Stomach (tissue), 8 donors: ENCODE measurements at regions not wholly inside any gene's neighbourhood (a gene's known extent, or its start where the extent isn't known, plus 50 kb on each side); places are given as distances from the start of the nearest gene placed in this dataset.
A peak's percentile ranks its signal among the peaks of the same experiment; 100 is the strongest.

Source experiments
- DNase-seq, 2 donors: peaks; one replicate each; pipeline versions ENCODE4 v3.0.0 to v3.0.0-alpha.2; 2013 to 2019
- H3K27ac ChIP-seq, 5 donors: fragments of 200-600 bp in 4 of 5; sonication (generic) in 4 of 5; one replicate each; pipeline ENCODE4 v1.5.1; 2013 to 2019; ENCODE audit warnings: mild to moderate bottlenecking in 1 of 5, moderate library complexity in 1 of 5
- H3K27me3 ChIP-seq, 3 donors: fragments of 200-600 bp; sonication (generic); one replicate each; pipeline ENCODE4 v1.5.1; 2017 to 2019; ENCODE audit warnings: mixed run types in 1 of 3
- H3K36me3 ChIP-seq, 4 donors: fragments of 200-600 bp; sonication (generic); 1 replicate in 3 of 4; 2 replicates in 1 of 4; pipeline ENCODE4 v1.5.1; 2016 to 2019
- H3K4me1 ChIP-seq, 4 donors: fragments of 200-600 bp; sonication (generic); one replicate each; pipeline ENCODE4 v1.5.1; 2016 to 2019
- H3K4me3 ChIP-seq, 4 donors: fragments of 200-600 bp; sonication (generic) in 3 of 4; one replicate each; pipeline ENCODE4 v1.5.1; 2016 to 2019; ENCODE audit warnings: mild to moderate bottlenecking in 1 of 4
- H3K9me3 ChIP-seq, 4 donors: fragments of 200-600 bp; sonication (generic); one replicate each; pipeline ENCODE4 v1.5.1; 2016 to 2019
- CTCF ChIP-seq, 7 experiments: fragments of 450-650 bp in 4 of 7; fragments of 200-600 bp in 3 of 7; sonication (generic) in 3 of 7; IDR thresholded peaks; one replicate each; pipeline ENCODE4 v1.5.1; 2016 to 2019; ENCODE audit warnings: antibody characterized with exemption in 7 of 7, control low read depth in 2 of 7, mild to moderate bottlenecking in 1 of 7
- EP300 ChIP-seq: sonication (generic); formaldehyde crosslinking; IDR thresholded peaks from one replicate; pipeline ENCODE4 v1.6.1; 2017; ENCODE audit warnings: antibody characterized with exemption
- POLR2A ChIP-seq, 4 donors: fragments of 450-650 bp; IDR thresholded peaks; one replicate each; pipeline ENCODE4 v1.6.1; 2016; ENCODE audit warnings: antibody characterized with exemption in 4 of 4, control low read depth in 2 of 4, mild to moderate bottlenecking in 1 of 4, moderate library complexity in 1 of 4
- POLR2AphosphoS5 ChIP-seq, 3 donors: sonication (generic); formaldehyde crosslinking; IDR thresholded peaks; one replicate each; pipeline ENCODE4 v1.6.1; 2016; ENCODE audit warnings: antibody characterized with exemption in 3 of 3
- WGBS, 5 donors: extraction: QIAGEN DNeasy Blood & Tissue Kit in 3 of 5; methylation state at CpG; one replicate each; pipeline versions ENCODE4 v1.1.5 to v1.1.7; 2013 to 2018; 5-methylcytosine and 5-hydroxymethylcytosine counted together
- intact Hi-C: fragments of 100-400 bp; cut with DNase I; formaldehyde crosslinking; loops from one replicate; pipeline ENCODE4 v1.15.1; 2023; ENCODE audit warnings: low total_unique reads
- donor health status: healthy with polysubstance abuse.
- donor health status: Bipolar disorder and iron deficiency.
- donor health status: healthy.

GRCh38 chr13:95352486-95352885 is 51.2 kb upstream of the ABCC4 start:
- TF ChIP-seq POLR2A (IDR thresholded peaks at IDR 0.05) = no peak
- no peak for TF ChIP-seq EP300
- TF ChIP-seq POLR2AphosphoS5 (IDR thresholded peaks at IDR 0.05) = no peak
- no peak for TF ChIP-seq CTCF (IDR thresholded peaks at IDR 0.05)
- peaks cover 6 to 11% (median 9%) of the 10 kb centered on the region in 4 donors for H3K4me1 ChIP-seq
- no peak overlapping the region for H3K4me3 ChIP-seq
- intact Hi-C loops = no loop called here
- no peaks in the 10 kb centered on the region for H3K27me3 ChIP-seq
- 4 to 100% (median 83%) methylated on average over 1 of the region's 1 CpG for WGBS, 5 donors
- no peak for DNase-seq
- H3K9me3 ChIP-seq = peaks cover 0 to 11% (median 7%) of the 10 kb centered on the region in 4 donors
- no peaks in the 10 kb centered on the region for H3K36me3 ChIP-seq
- no peak overlapping the region for H3K27ac ChIP-seq

GRCh38 chr13:95354156-95354555 is 52.9 kb upstream of the ABCC4 start:
- no peak overlapping the region for H3K27ac ChIP-seq
- 50 to 97% (median 77%) methylated on average over 2 of the region's 2 CpGs for WGBS, 5 donors
- H3K4me1 ChIP-seq = peaks cover 6 to 11% (median 9%) of the 10 kb centered on the region in 4 donors
- intact Hi-C loops = no loop called here
- H3K27me3 ChIP-seq = no peaks in the 10 kb centered on the region
- no peak overlapping the region for H3K4me3 ChIP-seq
- no peak for DNase-seq
- peaks cover 0 to 11% (median 7%) of the 10 kb centered on the region in 4 donors for H3K9me3 ChIP-seq
- no peak for TF ChIP-seq EP300
- TF ChIP-seq POLR2AphosphoS5 (IDR thresholded peaks at IDR 0.05) = no peak
- no peak for TF ChIP-seq POLR2A (IDR thresholded peaks at IDR 0.05)
- TF ChIP-seq CTCF (IDR thresholded peaks at IDR 0.05) = no peak
- H3K36me3 ChIP-seq = no peaks in the 10 kb centered on the region

GRCh38 chr13:95354680-95355487 is 53.6 kb upstream of the ABCC4 start:
- intact Hi-C loops = no loop called here
- Histone ChIP-seq H3K27me3 (no peaks in the 10 kb centered on the region), H3K4me1 (peaks cover 6 to 11% (median 9%) of the 10 kb centered on the region in 4 donors), H3K36me3 (no peaks in the 10 kb centered on the region), H3K27ac (no peak overlapping the region), H3K9me3 (peaks cover 0 to 11% (median 7%) of the 10 kb centered on the region in 4 donors), H3K4me3 (no peak overlapping the region)
- TF ChIP-seq POLR2AphosphoS5 (IDR thresholded peaks at IDR 0.05) (no peak), POLR2A (IDR thresholded peaks at IDR 0.05) (no peak), EP300 (no peak), CTCF (IDR thresholded peaks at IDR 0.05) (no peak)
- peak; percentile 28 to 42 for DNase-seq
- 26 to 39% (median 33%) methylated on average over 4 of the region's 4 CpGs for WGBS, 5 donors

GRCh38 chr13:95355494-95355893 is 54.2 kb upstream of the ABCC4 start:
- H3K4me3 ChIP-seq = no peak overlapping the region
- peaks cover 0 to 11% (median 7%) of the 10 kb centered on the region in 4 donors for H3K9me3 ChIP-seq
- no peaks in the 10 kb centered on the region for H3K27me3 ChIP-seq
- H3K27ac ChIP-seq = no peak overlapping the region
- intact Hi-C loops = no loop called here
- WGBS, 5 donors = 56 to 65% (median 58%) methylated on average over 6 of the region's 6 CpGs
- DNase-seq = no peak
- H3K36me3 ChIP-seq = no peaks in the 10 kb centered on the region
- H3K4me1 ChIP-seq = peaks cover 6 to 11% (median 9%) of the 10 kb centered on the region in 4 donors
- TF ChIP-seq POLR2A (IDR thresholded peaks at IDR 0.05) (no peak), POLR2AphosphoS5 (IDR thresholded peaks at IDR 0.05) (no peak), EP300 (no peak), CTCF (IDR thresholded peaks at IDR 0.05) (no peak)
